ENCODE measurements at regions not wholly inside any gene's neighbourhood (a gene's known extent, or its start where the extent isn't known, plus 50 kb on each side); places are given as distances from the start of the nearest gene placed in this dataset.

GRCh38 chr12:20142316-20142715, 226.0 kb upstream of the PDE3A start:
- no peak for TF ChIP-seq CTCF (IDR thresholded peaks at IDR 0.05)
- no peaks in the 10 kb centered on the region for H3K9me3 Mint-ChIP-seq (ENCODE audit: low read depth)

DNA sequence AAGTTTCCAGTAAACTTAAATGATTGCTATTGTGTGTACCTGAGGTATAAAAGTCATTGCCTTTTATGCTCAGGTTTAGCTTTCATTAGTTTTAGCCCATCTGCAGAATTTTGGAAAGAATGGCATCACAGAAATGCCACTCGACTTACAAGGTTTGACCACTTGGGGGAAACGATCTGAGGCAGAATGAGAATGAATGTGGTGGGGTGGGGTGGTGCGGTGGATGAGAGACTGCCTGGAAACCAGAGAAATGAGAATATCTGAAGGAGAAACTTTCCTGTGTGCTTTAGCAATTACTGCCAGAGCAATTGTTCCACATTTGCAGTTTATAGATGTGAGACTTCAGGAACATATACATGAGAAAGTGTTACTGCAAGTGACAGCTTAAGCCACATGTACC, 225.4 kb upstream of the PDE3A start:
- H3K9me3 Mint-ChIP-seq (ENCODE audit: low read depth): no peaks in the 10 kb centered on the region
- H3K4me1 Mint-ChIP-seq (ENCODE audit: low read depth): peaks cover 12% of the 10 kb centered on the region
- H3K4me3 Mint-ChIP-seq (ENCODE audit: unreplicated experiment): no peak overlapping the region
- H3K27me3 Mint-ChIP-seq (ENCODE audit: low read depth): no peaks in the 10 kb centered on the region
- no peak for DNase-seq (ENCODE audit: low spot score)
- TF ChIP-seq CTCF (IDR thresholded peaks at IDR 0.05): peak; percentile 62
- H3K27ac Mint-ChIP-seq (ENCODE audit: unreplicated experiment): no peak overlapping the region
- no peaks in the 10 kb centered on the region for H3K36me3 Mint-ChIP-seq (ENCODE audit: low read depth)

More at GRCh38 chr12:20142316-20142715, 226.0 kb upstream of the PDE3A start:
- Mint-ChIP-seq H3K36me3 (ENCODE audit: low read depth) (no peaks in the 10 kb centered on the region), H3K4me1 (ENCODE audit: low read depth) (peaks cover 12% of the 10 kb centered on the region), H3K27ac (ENCODE audit: unreplicated experiment) (no peak overlapping the region), H3K4me3 (ENCODE audit: unreplicated experiment) (no peak overlapping the region), H3K27me3 (ENCODE audit: low read depth) (no peaks in the 10 kb centered on the region)
- no peak for DNase-seq (ENCODE audit: low spot score)

GRCh38 chr12:20144341-20144740, 224.0 kb upstream of the PDE3A start:
- Mint-ChIP-seq H3K36me3 (ENCODE audit: low read depth) (no peaks in the 10 kb centered on the region), H3K4me3 (ENCODE audit: unreplicated experiment) (no peak overlapping the region), H3K4me1 (ENCODE audit: low read depth) (peaks cover 12% of the 10 kb centered on the region), H3K27me3 (ENCODE audit: low read depth) (no peaks in the 10 kb centered on the region), H3K27ac (ENCODE audit: unreplicated experiment) (no peak overlapping the region), H3K9me3 (ENCODE audit: low read depth) (no peaks in the 10 kb centered on the region)
- TF ChIP-seq CTCF (IDR thresholded peaks at IDR 0.05): no peak
- no peak for DNase-seq (ENCODE audit: low spot score)

GRCh38 chr12:20148241-20148640, 220.1 kb upstream of the PDE3A start:
- H3K9me3 Mint-ChIP-seq (ENCODE audit: low read depth): no peaks in the 10 kb centered on the region
- no peak for TF ChIP-seq CTCF (IDR thresholded peaks at IDR 0.05)
- H3K4me3 Mint-ChIP-seq (ENCODE audit: unreplicated experiment): no peak overlapping the region
- H3K36me3 Mint-ChIP-seq (ENCODE audit: low read depth): no peaks in the 10 kb centered on the region
- H3K4me1 Mint-ChIP-seq (ENCODE audit: low read depth): no peaks in the 10 kb centered on the region
- no peak for DNase-seq (ENCODE audit: low spot score)
- H3K27me3 Mint-ChIP-seq (ENCODE audit: low read depth): no peaks in the 10 kb centered on the region
- no peak overlapping the region for H3K27ac Mint-ChIP-seq (ENCODE audit: unreplicated experiment)

- Mint-ChIP-seq H3K27me3 (ENCODE audit: low read depth) (no peaks in the 10 kb centered on the region), H3K27ac (ENCODE audit: unreplicated experiment) (no peak overlapping the region), H3K4me1 (ENCODE audit: low read depth) (no peaks in the 10 kb centered on the region), H3K9me3 (ENCODE audit: low read depth) (no peaks in the 10 kb centered on the region), H3K36me3 (ENCODE audit: low read depth) (no peaks in the 10 kb centered on the region), H3K4me3 (ENCODE audit: unreplicated experiment) (no peak overlapping the region)
- no peak for TF ChIP-seq CTCF (IDR thresholded peaks at IDR 0.05)
- DNase-seq (ENCODE audit: low spot score): no peak
These were observed 217.4 kb upstream of the PDE3A start for GRCh38 chr12:20150835-20151422.

All from chondrocyte (in vitro differentiated cells).